Stimulated activated CD4-positive, alpha-beta T cell treated with anti-CD3 and anti-CD28 coated beads, Interleukin-4, amount 100 ng/mL, for 1 hour (primary cell): ENCODE measurements at regions not wholly inside any gene's neighbourhood (a gene's known extent, or its start where the extent isn't known, plus 50 kb on each side); places are given as distances from the start of the nearest gene placed in this dataset.

Experiments used
- DNase-seq: peaks from one replicate; pipeline ENCODE4 v3.0.0-alpha.2; 2020

- no peak for DNase-seq
These were observed 187.0 kb downstream of the AASDH start for GRCh38 chr4:56200275-56200674.

GRCh38 chr4:56198265-56198664 lies 189.0 kb downstream of the AASDH start:
- no peak for DNase-seq

- DNase-seq = no peak
These were observed 189.9 kb downstream of the AASDH start for GRCh38 chr4:56197387-56197786.

DNA sequence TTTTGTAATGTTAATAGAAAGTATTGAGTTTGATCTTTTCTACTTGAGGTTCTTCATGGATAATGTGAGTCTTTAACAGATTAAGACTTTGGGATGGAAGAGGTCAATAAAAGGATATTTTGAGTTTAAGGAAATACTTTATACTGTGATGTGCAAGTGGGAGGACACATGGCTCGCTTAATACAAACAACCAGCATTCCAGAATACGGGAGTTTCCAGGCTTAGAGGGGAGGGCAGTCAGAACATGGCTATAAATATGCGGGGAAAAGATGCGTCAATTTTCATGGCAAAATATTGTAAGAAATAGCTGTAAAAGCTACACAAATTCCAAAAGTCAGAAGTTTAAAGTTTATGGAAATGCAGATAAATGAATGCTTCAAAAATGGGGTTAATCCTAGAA lies 192.3 kb downstream of the AASDH start:
- no peak for DNase-seq

GRCh38 chr4:56191534-56191933 lies 195.8 kb downstream of the AASDH start:
- no peak for DNase-seq

GRCh38 chr4:56187688-56188087 lies 199.6 kb downstream of the AASDH start:
- DNase-seq = no peak

GRCh38 chr4:56186808-56187523 lies 200.3 kb downstream of the AASDH start:
- no peak for DNase-seq

DNA sequence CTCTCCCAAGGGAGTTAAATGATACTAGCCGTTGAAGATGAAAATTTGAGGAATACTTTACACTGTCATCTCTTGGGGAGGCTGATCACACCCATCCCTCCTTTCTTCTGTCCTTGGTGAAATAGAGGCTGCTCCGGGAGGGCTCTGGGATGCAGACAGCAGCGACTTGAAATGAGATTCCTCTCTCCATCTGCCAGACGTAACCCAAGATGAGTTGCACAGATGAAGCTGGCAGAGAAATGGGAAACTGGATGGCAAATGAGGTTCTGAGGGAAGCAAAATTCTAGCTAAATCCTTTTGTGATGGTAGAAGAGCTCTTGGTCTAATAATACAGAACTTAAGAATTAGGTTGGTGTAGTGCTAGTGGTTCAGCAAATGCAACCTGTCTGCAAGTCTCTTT lies 201.4 kb downstream of the AASDH start:
- no peak for DNase-seq

GRCh38 chr4:56184214-56184613 lies 203.1 kb downstream of the AASDH start:
- DNase-seq = no peak

DNA sequence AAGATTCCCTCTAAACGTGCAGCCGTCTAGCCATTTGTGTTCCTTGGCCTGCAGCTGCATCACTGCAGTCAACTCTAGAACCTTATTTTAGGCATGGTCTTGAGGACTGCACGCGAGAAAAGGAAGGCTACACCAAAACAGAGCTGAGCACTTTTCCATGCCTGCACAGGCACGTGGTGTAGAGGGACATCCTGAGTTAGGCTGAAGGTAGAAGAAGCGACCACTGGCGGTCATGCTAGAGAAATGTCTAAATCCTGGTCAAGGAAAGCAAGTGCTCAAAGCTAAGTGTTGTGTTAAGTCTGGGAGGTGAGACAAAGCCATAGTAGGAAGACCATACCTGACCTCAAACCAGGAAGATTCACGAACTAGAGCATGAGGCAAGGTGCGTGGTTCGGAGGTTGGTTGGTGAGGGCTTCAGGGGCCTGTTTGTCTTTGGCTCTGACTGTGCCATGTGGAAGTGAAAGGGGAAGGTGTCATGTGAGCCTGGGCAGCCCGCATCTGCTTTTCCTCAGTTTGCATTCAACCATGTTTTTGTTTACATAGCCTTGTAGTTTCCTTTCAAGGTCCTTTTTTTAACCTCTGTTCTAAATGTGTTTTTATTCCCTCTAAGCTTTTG lies 203.8 kb downstream of the AASDH start:
- DNase-seq = no peak

- no peak for DNase-seq
These were observed 204.9 kb downstream of the AASDH start for GRCh38 chr4:56182356-56182755.

- DNase-seq = no peak
These were observed 205.9 kb downstream of the AASDH start for GRCh38 chr4:56181140-56181953.

DNA sequence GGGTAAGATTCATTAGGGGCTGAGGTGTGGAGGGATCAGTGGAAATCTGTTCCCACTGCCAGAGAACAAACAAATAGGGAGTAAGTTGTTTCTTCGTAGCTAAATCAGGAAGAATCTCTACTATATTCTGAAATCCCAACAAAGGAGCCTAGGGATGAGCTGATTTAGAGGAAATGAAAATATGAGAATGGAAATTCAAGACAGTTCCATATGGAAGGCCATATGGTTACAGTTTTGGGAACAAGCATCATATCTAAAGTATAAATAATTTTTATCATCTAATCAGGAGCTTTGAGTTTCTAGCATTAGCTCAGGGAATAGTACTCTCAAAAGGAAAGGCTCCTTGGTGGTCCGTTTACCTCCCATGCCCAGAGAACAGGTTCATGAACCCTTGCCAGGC lies 218.2 kb downstream of the AASDH start:
- no peak for DNase-seq

- no peak for DNase-seq
These were observed 216.2 kb downstream of the CEP135 start for GRCh38 chr4:56164907-56165306.

DNA sequence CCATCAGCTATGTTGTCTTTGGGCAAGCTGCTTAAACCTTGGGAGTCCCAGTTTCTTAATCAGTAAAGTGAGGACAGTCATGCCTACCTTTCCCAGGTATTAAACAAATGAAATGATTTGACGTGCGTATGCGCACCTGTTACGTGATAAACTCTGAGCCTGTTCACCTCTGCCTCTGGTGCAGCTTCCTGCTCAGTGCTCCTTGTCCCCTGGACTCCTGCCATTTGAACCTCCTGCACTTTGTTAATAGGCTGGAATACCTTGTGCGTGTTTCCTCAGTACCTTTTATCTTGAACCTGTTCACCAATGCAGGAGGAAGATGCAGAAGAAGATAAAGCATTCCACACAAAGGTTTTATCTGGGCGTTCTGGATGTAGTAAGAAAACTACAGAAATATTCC lies 211.9 kb downstream of the CEP135 start:
- DNase-seq = no peak

DNA sequence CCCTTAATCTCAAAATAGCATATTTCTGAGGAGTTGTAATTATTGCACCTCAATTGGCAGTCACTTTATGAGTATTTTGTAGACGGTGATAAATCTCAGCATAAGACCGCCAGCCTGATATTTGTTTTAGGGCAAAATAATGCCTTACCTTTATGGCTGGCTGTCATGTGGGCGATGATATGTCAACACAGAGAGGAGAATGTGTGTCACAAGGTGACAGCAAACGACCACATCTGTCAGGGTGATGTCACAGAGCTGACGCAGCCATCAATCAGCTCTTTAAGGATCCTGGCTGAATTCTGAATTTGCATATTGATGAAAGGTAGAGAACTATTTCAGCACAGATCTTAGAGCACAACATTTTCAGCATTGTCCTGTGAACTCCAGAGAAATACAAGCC lies 209.7 kb downstream of the CEP135 start:
- peak; percentile 5 for DNase-seq

DNA sequence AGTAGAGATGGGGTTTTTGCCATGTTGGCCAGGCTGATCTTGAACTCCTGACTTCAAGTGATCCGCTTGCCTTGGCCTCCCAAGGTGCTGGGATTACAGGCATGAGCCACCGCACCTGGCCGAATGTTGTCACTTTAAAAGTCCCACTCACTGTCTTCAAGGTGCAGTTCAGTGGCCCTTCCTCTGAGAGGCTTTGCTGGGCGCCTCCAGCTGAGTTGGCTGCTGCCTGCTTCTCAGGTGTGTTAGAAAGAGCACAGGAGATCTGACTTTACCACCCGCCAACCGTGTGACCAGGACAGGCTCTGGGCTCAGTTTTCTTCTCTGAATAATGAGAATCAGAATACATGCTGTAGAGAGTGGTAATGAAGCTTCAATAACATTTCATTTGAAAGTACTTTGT lies 207.4 kb downstream of the CEP135 start:
- no peak for DNase-seq

GRCh38 chr4:56155432-56155831 lies 206.7 kb downstream of the CEP135 start:
- DNase-seq = no peak

DNA sequence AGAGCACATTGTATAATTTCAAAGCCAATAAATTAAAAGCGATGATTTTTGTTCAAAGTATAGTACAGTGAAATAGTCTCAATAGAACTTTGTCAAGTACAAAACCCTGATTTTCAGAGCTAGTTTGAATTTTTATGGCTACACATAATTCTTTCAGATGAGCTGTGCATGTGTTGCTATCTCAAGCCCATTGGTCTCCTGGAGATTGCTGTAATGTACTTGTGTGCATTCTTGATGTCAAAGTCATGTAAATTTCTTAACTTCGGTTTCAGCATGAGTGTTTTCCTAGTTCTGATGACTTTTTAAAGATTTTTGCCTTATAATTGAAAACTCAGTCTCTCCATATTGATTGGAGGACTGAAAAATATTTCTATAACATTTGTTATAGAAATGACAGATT lies 200.8 kb downstream of the CEP135 start:
- DNase-seq = no peak

DNA sequence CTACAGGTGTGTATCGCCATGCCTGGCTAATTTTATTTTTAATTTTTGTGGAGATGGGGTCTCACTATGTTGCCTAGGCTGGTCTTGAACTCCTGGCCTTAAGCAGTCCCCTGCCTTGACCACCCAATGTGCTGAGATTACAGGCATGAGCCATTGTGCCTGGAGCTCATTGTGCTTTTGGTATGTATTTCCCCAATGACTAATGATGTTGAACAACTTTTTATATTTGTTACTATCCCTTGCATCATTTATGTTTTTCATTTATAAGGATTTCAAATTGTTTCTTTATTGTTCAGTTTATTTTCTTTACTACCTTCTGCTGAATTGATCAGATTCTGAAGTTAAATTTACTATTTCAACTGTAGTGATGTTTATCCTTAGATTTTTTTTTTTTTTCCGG lies 199.7 kb downstream of the CEP135 start:
- DNase-seq = no peak

DNA sequence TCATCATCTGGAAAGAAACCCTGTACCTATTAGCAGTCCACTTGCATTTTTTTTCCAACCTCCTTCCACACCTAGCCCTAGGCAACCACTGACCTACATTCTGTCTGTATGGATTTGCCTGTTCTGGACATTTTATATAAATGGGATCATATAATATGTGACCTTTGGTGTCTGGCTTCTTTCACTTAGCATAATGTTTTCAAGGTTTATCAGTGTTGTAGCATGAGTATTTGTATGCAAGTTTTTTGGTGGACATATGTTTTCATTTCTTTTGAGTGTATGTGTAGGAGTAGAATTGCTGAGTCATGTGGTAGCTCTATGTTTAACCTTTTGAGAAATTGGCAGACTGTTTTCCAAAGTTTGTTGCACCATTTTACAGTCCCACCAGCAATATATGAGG lies 198.6 kb downstream of the CEP135 start:
- DNase-seq = no peak

- DNase-seq = no peak
These were observed 198.2 kb downstream of the CEP135 start for GRCh38 chr4:56146956-56147355.

DNA sequence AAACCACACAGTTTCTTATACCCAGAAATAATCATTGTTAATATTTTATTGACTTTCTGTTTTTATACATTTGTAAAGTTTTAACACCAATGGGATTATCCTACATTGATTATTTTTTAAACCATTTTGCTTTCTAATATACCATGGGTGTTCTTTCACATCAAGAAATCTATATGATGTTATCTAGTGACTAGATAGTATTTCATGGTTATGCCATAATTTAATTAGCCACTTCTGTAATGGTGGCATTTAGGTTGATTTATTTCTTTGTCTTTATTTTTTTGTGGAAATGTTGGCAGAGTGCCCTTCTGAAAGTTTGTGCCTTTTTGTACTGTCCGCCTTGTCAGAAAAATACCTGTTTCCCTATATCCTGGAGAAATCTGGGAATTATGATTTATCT lies 193.3 kb downstream of the CEP135 start:
- no peak for DNase-seq

DNA sequence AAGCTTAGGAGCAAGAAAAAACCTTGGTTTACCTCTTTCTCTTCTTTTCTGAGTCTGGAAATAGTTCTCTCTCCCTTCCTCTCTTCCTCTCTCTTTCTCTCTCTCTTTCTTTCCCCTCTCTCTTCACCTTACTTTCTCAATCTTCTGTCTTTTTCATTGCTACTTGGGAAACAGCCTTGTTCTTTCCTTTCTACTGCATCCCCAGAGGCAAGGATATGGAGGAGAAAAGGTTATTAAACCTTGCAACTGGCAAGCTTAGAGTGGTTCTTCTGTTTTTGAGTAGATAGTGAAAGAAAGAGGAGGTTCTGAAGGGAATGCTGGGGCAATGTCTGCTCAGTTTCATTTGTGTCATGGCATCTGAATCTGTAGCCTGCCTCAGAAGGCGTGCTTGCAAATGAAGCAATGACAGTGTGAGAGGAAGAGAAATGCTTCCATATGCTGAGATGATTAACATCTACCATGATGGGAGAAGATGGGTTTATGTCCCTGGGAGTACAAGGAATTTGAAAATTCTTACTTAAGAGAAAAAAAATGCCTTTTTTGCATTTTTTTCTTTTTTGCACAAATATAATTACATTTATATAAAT lies 190.6 kb downstream of the CEP135 start:
- no peak for DNase-seq
